SIG-M5 treated with dmso at 0.1 percent for 504 hours (cell line): ENCODE measurements at regions not wholly inside any gene's neighbourhood (a gene's known extent, or its start where the extent isn't known, plus 50 kb on each side); places are given as distances from the start of the nearest gene placed in this dataset.

ENCODE experiments used
- DNase-seq: peaks from one replicate; lab custom pipeline; 2025; ENCODE audit not compliant: unreplicated experiment; lab: John Stamatoyannopoulos, UW

GRCh38 chr14:80381807-80382363, 170.6 kb upstream of the DIO2 start:
- no peak for DNase-seq

DNA sequence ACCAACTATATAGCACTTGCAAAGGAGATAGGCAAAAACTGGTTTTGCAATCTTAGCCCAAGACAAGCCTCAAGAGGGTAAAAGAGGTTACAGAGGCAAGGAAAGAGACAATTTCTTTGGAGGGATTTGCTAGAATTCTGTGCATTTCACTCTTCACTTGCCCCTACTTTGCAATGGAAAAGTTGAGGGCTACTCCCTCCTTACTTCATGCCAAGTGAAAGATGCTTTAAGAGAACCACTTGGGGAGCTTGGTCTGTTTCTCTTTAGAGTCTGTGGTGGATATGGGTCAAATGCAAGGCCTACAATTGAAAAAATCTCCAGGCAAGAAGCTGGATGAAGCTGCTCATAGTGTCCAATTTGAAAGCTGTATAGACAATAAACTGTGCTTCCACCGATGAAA, 167.7 kb upstream of the DIO2 start:
- DNase-seq = no peak

GRCh38 chr14:80378084-80378690, 166.9 kb upstream of the DIO2 start:
- no peak for DNase-seq

- DNase-seq = no peak
Observed at GRCh38 chr14:80364816-80365215, 153.5 kb upstream of the DIO2 start.

- DNase-seq = peak; percentile 6
Observed at GRCh38 chr14:80364274-80364673, 153.0 kb upstream of the DIO2 start.

- no peak for DNase-seq
Observed at GRCh38 chr14:80358112-80358511, 146.8 kb upstream of the DIO2 start.

GRCh38 chr14:80356413-80356812, 145.1 kb upstream of the DIO2 start:
- no peak for DNase-seq

DNA sequence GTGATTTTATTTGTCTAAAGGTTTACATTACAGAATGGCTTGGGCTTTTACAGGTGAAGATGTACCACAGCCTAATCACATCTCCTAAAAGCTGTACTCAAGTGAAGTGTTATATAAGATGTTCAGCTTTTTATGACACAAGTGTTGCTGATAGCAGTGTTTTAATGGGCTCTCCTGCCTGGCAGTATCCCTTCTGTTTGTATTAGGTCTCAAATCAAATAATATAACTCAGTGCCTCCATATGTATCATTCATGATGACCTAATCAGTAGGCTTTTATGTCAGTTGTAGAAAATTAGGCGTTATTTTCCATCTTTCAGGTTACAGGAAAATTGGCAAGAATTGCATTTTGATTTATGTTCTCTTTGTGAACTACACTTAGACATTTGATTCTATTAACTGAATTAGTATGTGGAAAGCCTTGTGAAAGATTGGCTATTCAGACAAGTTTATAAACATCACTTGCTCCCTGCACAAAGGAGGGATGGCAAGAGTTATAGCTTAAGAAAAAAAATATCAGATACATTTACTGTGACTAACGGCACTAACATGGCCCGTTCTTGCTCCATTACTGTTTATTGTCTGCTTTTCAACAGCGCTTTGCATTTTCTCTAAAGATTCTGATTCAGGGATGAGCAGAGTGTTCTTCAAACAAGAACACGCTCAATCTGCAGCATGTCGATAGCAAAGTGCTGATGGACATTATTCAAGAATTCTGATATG, 143.7 kb upstream of the DIO2 start:
- DNase-seq = no peak

DNA sequence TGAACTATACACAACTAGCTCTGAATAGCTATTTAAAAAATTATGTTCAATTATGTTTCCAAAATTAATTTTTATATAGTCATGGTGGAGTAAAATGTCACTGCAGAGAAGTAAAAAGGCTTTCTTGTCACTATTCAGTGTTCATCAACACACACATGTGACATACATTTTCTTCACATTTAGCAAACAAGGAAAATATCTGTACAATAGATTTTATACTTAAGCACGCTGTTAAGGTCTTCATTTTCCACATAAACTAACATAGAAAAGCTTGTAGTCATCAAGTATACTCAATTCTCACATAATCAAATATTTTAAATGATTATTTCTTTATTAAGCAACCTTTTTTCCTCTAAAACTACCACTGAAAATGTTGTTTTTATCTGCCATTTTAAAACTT, 141.2 kb upstream of the DIO2 start:
- DNase-seq = no peak

GRCh38 chr14:80350707-80351106, 139.4 kb upstream of the DIO2 start:
- no peak for DNase-seq

- DNase-seq = no peak
Observed at GRCh38 chr14:80346395-80346794, 135.1 kb upstream of the DIO2 start.

DNA sequence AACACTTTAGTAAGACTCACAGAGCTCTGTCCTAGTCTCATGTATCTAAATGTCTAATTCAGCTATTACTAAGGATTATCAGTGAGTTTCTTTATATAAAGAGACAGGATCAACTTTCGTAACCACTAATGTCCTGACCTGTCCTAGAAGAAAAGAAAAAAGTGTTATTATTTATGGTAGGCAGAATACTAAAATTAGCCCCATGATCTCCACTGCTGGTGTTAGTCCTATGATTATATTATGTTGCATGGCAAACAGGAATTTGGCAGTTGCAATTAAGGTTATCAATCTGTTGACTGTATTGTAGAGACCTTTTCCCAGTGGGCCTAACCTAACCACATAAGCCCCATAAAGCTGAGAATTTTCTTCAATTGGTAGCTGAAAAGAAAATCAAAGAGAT, 132.9 kb upstream of the DIO2 start:
- DNase-seq = no peak

GRCh38 chr14:80336608-80337106, 125.4 kb upstream of the DIO2 start:
- no peak for DNase-seq

- no peak for DNase-seq
Observed at GRCh38 chr14:80325688-80326087, 114.4 kb upstream of the DIO2 start.

- no peak for DNase-seq
Observed at GRCh38 chr14:80325112-80325511, 113.8 kb upstream of the DIO2 start.

DNA sequence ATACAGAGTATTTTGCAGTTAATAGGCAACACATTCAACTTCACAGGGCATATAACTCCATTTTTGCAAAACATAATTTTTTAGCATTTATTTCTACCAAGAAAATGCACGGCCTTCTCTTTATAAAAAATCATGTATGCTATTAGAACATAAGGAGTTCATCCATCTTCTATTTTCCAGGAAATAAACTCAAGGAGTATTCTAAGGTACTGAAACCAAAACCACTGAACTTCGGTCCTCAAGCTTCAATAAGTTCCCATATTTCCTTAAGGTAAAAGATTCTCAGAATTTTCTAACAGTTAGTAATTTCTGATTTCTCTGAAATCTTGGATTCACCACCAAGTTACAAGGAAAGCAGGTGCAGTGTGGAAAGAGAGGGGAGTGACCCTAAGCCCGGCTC, 113.3 kb upstream of the DIO2 start:
- DNase-seq = no peak

DNA sequence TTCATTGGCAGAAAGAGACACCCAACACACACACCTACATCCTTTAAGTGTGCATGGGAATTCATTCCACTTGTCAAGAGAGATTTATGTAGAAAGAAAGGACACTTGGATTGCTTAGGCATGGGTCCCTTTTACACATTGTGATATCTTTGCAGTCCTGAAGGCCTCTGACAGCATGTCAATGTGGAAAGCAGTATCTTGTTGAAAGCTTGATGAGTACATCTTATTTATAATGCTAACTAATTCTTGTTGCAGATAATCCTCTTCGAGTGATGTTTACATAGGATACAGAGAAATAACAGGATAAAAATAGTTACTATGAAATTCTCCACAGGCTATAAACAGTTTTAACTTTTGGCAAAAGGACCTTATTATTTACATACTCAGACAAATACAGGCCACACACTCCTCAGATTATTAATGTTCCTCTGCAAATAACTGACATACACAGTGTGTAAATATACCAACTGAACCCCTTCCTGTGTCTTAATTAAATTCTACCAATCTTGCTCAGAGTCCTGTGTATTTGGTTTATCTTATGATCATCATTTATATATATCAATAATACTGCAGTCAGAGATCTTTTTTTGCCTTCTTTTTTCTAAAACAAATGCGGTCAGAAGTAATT, 111.8 kb upstream of the DIO2 start:
- DNase-seq = no peak

GRCh38 chr14:80316441-80316840, 105.1 kb upstream of the DIO2 start:
- no peak for DNase-seq

DNA sequence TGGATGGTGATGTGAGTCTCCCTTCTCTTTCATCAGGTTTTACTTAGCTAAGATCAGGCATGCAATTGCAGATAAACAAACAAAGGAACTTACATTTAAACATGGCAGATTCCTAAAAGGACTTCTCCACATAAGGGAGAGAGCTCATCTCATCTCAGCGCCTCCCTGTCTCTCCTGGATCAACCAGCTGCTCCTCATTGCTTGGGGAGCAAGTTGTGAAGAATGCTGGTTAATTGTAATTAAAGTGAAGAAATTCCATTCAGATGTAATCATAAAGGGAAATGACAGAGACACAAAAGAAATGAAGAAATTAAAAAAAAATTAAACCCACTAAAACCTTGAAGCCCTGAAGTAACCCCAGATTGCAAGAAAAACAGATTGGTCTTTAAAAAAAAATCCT, 104.4 kb upstream of the DIO2 start:
- no peak for DNase-seq

- DNase-seq = no peak
Observed at GRCh38 chr14:80313806-80314205, 102.5 kb upstream of the DIO2 start.

GRCh38 chr14:80310938-80311750, 99.8 kb upstream of the DIO2 start:
- no peak for DNase-seq
